ENCODE measurements at regions not wholly inside any gene's neighbourhood (a gene's known extent, or its start where the extent isn't known, plus 50 kb on each side); places are given as distances from the start of the nearest gene placed in this dataset.

DNA sequence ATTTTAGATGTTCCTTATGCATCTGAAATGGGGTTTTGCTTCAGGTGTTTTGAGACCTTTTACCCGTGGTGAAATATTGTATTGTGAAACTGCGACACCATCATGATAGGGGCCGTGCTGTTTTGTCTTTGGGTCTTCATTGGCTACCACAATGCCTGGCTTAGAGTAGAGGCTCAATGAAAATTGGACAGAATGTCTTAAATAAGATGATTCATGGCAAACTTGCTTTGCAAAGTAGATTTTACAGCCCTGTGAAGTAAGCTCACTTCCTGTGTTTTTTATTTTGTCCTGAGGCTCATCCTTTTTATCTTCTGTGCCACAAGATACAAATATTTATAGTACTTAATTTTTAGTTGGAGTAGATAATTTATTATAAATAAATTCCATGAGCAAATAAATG, 111.3 kb upstream of the FRMD6 start:
- no peaks in the 10 kb centered on the region for H3K36me3 ChIP-seq (ENCODE audit: insufficient read depth, low read length)
- H3K27me3 ChIP-seq (ENCODE audit: control insufficient read depth, insufficient read depth, low read length) = no peaks in the 10 kb centered on the region
- H3K9me3 ChIP-seq (replicated peaks; ENCODE audit: low read length) = no peaks in the 10 kb centered on the region
- H3K4me3 ChIP-seq (ENCODE audit: low read length) = peak overlapping the region; percentile 30
- peaks cover 37% of the 10 kb centered on the region for H3K4me1 ChIP-seq (ENCODE audit: control insufficient read depth, insufficient read depth, low read length)
- H3K4me2 ChIP-seq (ENCODE audit: low read length) = peak overlapping the region; percentile 58
- H3K9ac ChIP-seq (ENCODE audit: low read depth, low read length) = peak overlapping the region; percentile 78

DNA sequence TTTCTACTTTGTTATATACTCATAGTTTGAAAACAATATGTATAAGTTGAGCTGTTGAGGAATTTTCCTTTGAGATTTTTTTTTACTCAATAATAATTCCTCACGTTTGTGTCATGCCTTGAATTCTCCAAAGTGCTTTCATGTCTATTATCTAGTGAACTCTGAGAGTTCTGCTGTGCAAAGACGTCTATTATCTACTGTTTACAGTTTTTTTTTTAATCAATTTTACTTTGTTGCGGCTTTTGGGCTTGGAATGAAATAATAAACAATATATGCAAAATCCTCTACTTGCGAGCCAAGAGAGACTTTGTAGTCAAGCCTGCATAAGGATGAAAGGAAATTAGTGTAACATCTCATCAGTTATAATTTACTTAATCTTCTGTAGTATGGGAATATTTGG, 107.2 kb upstream of the FRMD6 start:
- no peaks in the 10 kb centered on the region for H3K27me3 ChIP-seq (ENCODE audit: control insufficient read depth, insufficient read depth, low read length)
- H3K4me2 ChIP-seq (ENCODE audit: low read length) = no peak overlapping the region
- no peaks in the 10 kb centered on the region for H3K9me3 ChIP-seq (replicated peaks; ENCODE audit: low read length)
- no peaks in the 10 kb centered on the region for H3K36me3 ChIP-seq (ENCODE audit: insufficient read depth, low read length)
- H3K4me1 ChIP-seq (ENCODE audit: control insufficient read depth, insufficient read depth, low read length) = peaks cover 63% of the 10 kb centered on the region
- H3K4me3 ChIP-seq (ENCODE audit: low read length) = no peak overlapping the region
- H3K9ac ChIP-seq (ENCODE audit: low read depth, low read length) = no peak overlapping the region

DNA sequence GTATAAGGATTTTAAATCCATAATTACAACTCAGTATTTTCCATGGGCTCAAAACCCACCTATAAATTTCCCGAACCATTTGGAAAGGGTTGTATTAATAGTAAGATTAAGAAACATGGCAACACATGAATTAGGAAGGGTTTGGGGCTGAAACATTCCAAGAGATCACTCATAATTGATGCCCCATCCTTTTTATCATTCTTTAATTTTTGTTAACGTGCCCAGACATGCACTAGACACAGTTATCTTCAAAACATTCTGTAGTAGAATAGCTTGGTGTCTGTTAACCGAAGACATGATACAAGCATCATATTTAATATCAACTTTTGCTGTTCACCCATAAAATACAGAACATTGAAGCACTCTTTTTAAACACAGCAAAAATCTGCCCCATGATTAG, 106.8 kb upstream of the FRMD6 start:
- no peaks in the 10 kb centered on the region for H3K36me3 ChIP-seq (ENCODE audit: insufficient read depth, low read length)
- no peak overlapping the region for H3K4me2 ChIP-seq (ENCODE audit: low read length)
- no peaks in the 10 kb centered on the region for H3K9me3 ChIP-seq (replicated peaks; ENCODE audit: low read length)
- peak overlapping the region; percentile 69 for H3K9ac ChIP-seq (ENCODE audit: low read depth, low read length)
- no peak overlapping the region for H3K4me3 ChIP-seq (ENCODE audit: low read length)
- H3K4me1 ChIP-seq (ENCODE audit: control insufficient read depth, insufficient read depth, low read length) = peaks cover 59% of the 10 kb centered on the region
- H3K27me3 ChIP-seq (ENCODE audit: control insufficient read depth, insufficient read depth, low read length) = no peaks in the 10 kb centered on the region

DNA sequence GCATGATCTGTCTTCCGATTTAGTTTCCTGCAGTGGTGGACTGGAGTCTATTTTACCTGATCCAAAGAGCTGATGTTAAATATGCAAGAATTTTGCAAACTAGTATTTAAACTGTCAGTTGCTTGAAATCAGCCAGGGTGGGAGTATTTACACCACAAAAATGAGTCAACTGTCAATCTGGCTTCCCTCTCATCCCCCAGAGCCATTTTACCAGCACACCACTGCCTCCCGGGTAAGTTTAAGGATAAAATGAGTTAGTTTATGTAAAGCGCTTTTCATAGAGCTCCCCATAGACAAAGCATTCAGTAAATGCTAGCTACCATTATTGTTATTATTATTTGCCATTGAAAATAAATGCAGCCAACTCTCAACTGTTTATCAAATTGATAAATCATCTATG, 106.3 kb upstream of the FRMD6 start:
- H3K36me3 ChIP-seq (ENCODE audit: insufficient read depth, low read length) = no peaks in the 10 kb centered on the region
- no peaks in the 10 kb centered on the region for H3K27me3 ChIP-seq (ENCODE audit: control insufficient read depth, insufficient read depth, low read length)
- H3K9me3 ChIP-seq (replicated peaks; ENCODE audit: low read length) = no peaks in the 10 kb centered on the region
- H3K9ac ChIP-seq (ENCODE audit: low read depth, low read length) = peak overlapping the region; percentile 69
- H3K4me1 ChIP-seq (ENCODE audit: control insufficient read depth, insufficient read depth, low read length) = peaks cover 56% of the 10 kb centered on the region
- H3K4me3 ChIP-seq (ENCODE audit: low read length) = no peak overlapping the region
- H3K4me2 ChIP-seq (ENCODE audit: low read length) = no peak overlapping the region

DNA sequence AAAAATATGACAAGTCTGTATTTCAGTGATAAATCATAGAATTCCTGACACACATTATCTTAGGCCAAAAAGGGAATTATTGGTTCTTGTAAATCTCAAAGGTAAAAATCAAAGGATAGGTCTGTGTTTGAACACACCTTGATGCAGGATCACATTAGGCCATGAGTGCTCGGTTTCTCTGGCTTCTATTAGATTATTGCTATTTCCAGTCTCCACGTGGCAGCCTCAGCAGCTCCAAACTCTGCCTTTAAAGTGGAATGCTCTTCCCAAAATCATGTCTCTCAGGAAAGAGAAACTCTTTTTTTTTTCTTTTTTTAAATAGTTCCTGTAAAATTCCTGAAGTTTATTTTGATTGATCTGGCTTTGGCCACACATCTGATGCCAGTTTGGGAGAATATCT, 105.6 kb upstream of the FRMD6 start:
- Histone ChIP-seq H3K9me3 (replicated peaks; ENCODE audit: low read length) (no peaks in the 10 kb centered on the region), H3K27me3 (ENCODE audit: control insufficient read depth, insufficient read depth, low read length) (no peaks in the 10 kb centered on the region), H3K4me3 (ENCODE audit: low read length) (no peak overlapping the region), H3K4me1 (ENCODE audit: control insufficient read depth, insufficient read depth, low read length) (peaks cover 56% of the 10 kb centered on the region), H3K4me2 (ENCODE audit: low read length) (no peak overlapping the region), H3K36me3 (ENCODE audit: insufficient read depth, low read length) (no peaks in the 10 kb centered on the region), H3K9ac (ENCODE audit: low read depth, low read length) (peak overlapping the region; percentile 69)

DNA sequence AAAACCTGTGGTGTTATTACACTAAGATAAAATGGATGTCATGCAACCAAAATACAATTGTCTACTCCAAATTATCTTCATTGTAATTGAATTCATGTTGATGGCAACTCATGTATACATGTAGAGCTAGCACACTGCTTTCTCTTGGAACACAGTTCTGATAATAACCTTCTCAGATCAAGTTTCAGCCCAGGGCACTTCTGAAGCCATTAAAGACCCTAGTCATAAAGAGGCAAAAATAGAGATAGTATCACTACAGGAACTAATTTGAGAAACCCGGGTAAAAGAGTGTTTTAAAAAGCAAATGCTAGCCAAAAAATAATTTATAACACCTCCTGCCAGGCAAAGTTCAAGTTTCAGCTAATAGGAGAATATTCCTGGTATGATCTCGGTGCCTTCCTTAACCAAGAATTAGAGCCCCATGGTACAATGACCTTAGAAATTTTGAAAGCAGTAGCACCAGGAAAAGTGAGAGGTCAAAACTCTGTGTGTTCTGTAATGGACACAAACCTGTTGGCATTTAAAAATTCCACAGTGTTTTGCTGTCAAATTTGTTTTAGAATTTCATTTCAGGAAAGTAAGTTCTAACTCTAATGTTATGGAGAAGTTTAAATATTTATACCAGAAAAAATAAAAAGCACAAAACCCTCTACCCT, 105.0 kb upstream of the FRMD6 start:
- H3K4me3 ChIP-seq (ENCODE audit: low read length) = peak overlapping the region; percentile 18
- peak overlapping the region; percentile 69 for H3K9ac ChIP-seq (ENCODE audit: low read depth, low read length)

DNA sequence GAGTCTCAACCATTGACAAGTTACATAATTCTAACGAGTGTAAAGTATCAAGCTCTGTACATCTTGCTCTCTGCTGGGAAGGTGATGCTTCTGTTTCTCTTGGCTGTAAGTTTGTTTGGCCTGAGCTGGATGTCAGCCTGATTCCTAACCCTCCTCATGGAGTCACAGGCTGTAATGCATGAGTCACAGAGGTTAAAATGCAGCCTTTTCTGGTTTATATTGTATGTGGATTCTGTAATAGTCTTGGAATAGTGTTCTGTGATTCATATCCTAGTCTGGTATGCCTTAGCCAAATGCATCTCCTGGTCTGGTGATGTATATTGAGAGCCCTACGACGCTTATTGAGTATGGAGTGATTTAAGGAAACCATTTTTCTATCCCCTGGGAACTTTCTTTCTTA, 104.5 kb upstream of the FRMD6 start:
- Histone ChIP-seq H3K36me3 (ENCODE audit: insufficient read depth, low read length) (no peaks in the 10 kb centered on the region), H3K9me3 (replicated peaks; ENCODE audit: low read length) (no peaks in the 10 kb centered on the region), H3K4me1 (ENCODE audit: control insufficient read depth, insufficient read depth, low read length) (peaks cover 58% of the 10 kb centered on the region), H3K4me2 (ENCODE audit: low read length) (peak overlapping the region; percentile 43), H3K27me3 (ENCODE audit: control insufficient read depth, insufficient read depth, low read length) (no peaks in the 10 kb centered on the region), H3K4me3 (ENCODE audit: low read length) (no peak overlapping the region), H3K9ac (ENCODE audit: low read depth, low read length) (peak overlapping the region; percentile 81)

More for the DNA sequence above, 105.0 kb upstream of the FRMD6 start:
- Histone ChIP-seq H3K4me2 (ENCODE audit: low read length) (peak overlapping the region; percentile 36), H3K9me3 (replicated peaks; ENCODE audit: low read length) (no peaks in the 10 kb centered on the region), H3K36me3 (ENCODE audit: insufficient read depth, low read length) (no peaks in the 10 kb centered on the region), H3K27me3 (ENCODE audit: control insufficient read depth, insufficient read depth, low read length) (no peaks in the 10 kb centered on the region), H3K4me1 (ENCODE audit: control insufficient read depth, insufficient read depth, low read length) (peaks cover 53% of the 10 kb centered on the region)

DNA sequence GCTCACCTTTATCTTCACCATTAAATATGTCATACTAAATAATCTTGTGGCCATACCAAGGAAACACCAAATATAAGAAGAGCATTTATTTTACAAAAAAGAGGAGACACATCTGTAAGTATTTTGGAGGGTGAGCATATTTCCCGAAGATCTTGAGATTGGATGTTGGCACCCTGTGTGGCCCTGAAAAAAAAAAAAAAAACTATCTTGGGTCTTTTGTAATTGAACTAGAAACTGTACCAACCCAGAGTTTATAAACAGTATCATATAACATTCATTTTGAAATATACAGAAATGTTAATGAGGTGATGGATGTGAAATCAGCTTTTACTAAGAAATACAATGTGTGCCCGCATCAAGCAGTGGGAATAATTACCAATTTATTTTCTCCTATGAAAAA, 104.0 kb upstream of the FRMD6 start:
- Histone ChIP-seq H3K9ac (ENCODE audit: low read depth, low read length) (peak overlapping the region; percentile 81), H3K9me3 (replicated peaks; ENCODE audit: low read length) (no peaks in the 10 kb centered on the region), H3K27me3 (ENCODE audit: control insufficient read depth, insufficient read depth, low read length) (no peaks in the 10 kb centered on the region)

DNA sequence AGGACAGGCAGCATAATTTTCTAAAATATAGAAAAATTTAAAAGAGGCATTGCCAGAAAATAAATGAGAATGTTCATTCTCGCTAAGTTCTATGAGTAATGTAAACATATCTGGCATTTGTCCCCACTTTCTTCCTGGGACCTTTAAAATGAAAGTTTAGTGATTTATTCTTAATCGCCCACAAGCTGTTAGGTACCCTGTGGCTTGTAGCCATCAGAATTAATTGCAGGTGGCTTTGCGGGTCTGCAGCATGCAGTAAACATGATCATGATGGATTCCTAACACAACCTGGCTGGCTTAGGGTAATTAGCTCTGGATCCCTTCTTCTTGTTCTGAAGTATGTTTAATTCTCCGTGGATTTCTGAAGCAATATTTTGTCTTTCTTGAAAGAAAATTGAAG, 103.5 kb upstream of the FRMD6 start:
- peak overlapping the region; percentile 43 for H3K4me2 ChIP-seq (ENCODE audit: low read length)
- no peak overlapping the region for H3K4me3 ChIP-seq (ENCODE audit: low read length)
- H3K27me3 ChIP-seq (ENCODE audit: control insufficient read depth, insufficient read depth, low read length) = no peaks in the 10 kb centered on the region
- no peaks in the 10 kb centered on the region for H3K36me3 ChIP-seq (ENCODE audit: insufficient read depth, low read length)
- peak overlapping the region; percentile 81 for H3K9ac ChIP-seq (ENCODE audit: low read depth, low read length)
- H3K4me1 ChIP-seq (ENCODE audit: control insufficient read depth, insufficient read depth, low read length) = peaks cover 67% of the 10 kb centered on the region
- no peaks in the 10 kb centered on the region for H3K9me3 ChIP-seq (replicated peaks; ENCODE audit: low read length)

More for the DNA sequence above, 104.0 kb upstream of the FRMD6 start:
- Histone ChIP-seq H3K4me3 (ENCODE audit: low read length) (no peak overlapping the region), H3K36me3 (ENCODE audit: insufficient read depth, low read length) (no peaks in the 10 kb centered on the region), H3K4me1 (ENCODE audit: control insufficient read depth, insufficient read depth, low read length) (peaks cover 63% of the 10 kb centered on the region), H3K4me2 (ENCODE audit: low read length) (peak overlapping the region; percentile 43)

DNA sequence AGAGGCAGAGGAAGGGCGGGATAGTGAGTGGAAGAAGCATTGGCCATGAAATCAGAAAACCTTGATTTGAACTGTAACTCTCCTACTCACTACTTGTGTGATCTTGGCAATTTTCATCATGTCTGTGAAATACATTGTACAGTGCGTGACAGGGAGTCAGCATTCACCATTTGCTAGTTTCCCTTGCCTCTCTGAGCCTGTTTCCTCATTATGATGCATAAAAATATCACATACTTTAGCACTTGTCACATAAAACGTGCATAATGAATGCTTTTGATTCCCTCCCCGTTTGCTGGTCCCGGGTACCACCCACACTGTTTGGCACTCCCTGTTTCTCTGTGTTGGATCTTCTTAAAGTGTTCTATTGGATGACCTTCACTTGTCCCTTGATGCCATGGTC, 101.1 kb upstream of the FRMD6 start:
- H3K36me3 ChIP-seq (ENCODE audit: insufficient read depth, low read length) = no peaks in the 10 kb centered on the region
- H3K4me2 ChIP-seq (ENCODE audit: low read length) = no peak overlapping the region
- H3K4me3 ChIP-seq (ENCODE audit: low read length) = no peak overlapping the region
- H3K4me1 ChIP-seq (ENCODE audit: control insufficient read depth, insufficient read depth, low read length) = peaks cover 75% of the 10 kb centered on the region
- H3K9ac ChIP-seq (ENCODE audit: low read depth, low read length) = no peak overlapping the region
- H3K9me3 ChIP-seq (replicated peaks; ENCODE audit: low read length) = no peaks in the 10 kb centered on the region
- H3K27me3 ChIP-seq (ENCODE audit: control insufficient read depth, insufficient read depth, low read length) = no peaks in the 10 kb centered on the region

DNA sequence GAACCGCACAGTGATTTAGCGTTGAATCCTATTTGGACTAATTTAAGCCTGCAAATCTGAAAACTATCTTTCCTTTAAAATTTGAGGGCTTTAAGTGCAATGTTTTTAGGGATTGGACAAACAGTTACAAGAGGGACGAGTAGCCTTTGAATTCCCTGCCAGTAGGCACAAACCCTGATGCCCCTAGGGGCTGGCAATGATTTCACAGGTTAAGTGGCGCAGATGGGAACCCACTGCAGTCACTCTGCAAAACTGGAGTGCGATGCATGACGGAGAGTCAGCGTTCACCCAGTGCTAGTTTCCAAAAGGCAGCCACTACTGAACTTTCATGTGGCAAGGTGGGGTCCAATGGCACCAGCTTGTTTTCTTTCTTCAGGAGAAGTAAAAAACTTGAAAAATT, 99.4 kb upstream of the FRMD6 start:
- peak overlapping the region; percentile 64 for H3K9ac ChIP-seq (ENCODE audit: low read depth, low read length)
- no peaks in the 10 kb centered on the region for H3K36me3 ChIP-seq (ENCODE audit: insufficient read depth, low read length)
- H3K4me3 ChIP-seq (ENCODE audit: low read length) = no peak overlapping the region
- H3K4me1 ChIP-seq (ENCODE audit: control insufficient read depth, insufficient read depth, low read length) = peaks cover 65% of the 10 kb centered on the region
- no peaks in the 10 kb centered on the region for H3K27me3 ChIP-seq (ENCODE audit: control insufficient read depth, insufficient read depth, low read length)
- peak overlapping the region; percentile 8 for H3K4me2 ChIP-seq (ENCODE audit: low read length)
- H3K9me3 ChIP-seq (replicated peaks; ENCODE audit: low read length) = no peaks in the 10 kb centered on the region

DNA sequence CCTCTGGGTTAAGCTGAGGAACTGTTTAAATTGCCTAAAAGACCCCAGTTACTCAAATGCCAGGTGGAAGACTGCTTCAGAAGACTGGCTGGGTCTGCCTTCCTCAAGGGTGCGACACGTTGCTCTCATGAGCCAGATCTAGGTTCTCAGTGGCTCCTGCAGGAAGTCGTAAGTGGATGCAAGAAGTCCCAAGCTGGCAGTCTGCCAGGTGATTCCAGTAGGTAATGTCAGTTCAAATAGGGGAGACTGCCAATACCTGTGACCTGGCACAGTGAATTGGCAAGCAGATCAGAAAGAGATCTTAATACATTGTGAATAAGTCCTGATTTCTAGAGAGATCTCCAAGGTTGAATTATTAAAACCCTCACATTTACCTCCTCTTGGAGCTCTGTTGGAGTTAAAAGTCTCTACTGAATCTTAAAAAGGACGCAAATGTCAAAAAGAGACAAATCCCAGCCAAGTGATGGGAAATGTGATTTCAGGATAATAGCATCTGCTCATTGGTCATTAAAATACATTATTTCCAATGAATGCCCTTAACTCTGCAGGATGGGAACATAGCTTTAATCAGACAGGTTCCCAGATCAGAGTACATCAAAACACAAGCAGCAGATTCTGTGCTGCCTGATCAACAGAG, 98.8 kb upstream of the FRMD6 start:
- Histone ChIP-seq H3K4me2 (ENCODE audit: low read length) (no peak overlapping the region), H3K4me1 (ENCODE audit: control insufficient read depth, insufficient read depth, low read length) (peaks cover 60% of the 10 kb centered on the region), H3K9me3 (replicated peaks; ENCODE audit: low read length) (no peaks in the 10 kb centered on the region), H3K36me3 (ENCODE audit: insufficient read depth, low read length) (no peaks in the 10 kb centered on the region), H3K27me3 (ENCODE audit: control insufficient read depth, insufficient read depth, low read length) (no peaks in the 10 kb centered on the region), H3K4me3 (ENCODE audit: low read length) (no peak overlapping the region), H3K9ac (ENCODE audit: low read depth, low read length) (peak overlapping the region; percentile 64)
